ENCODE measurements at regions not wholly inside any gene's neighbourhood (a gene's known extent, or its start where the extent isn't known, plus 50 kb on each side); places are given as distances from the start of the nearest gene placed in this dataset.

DNA sequence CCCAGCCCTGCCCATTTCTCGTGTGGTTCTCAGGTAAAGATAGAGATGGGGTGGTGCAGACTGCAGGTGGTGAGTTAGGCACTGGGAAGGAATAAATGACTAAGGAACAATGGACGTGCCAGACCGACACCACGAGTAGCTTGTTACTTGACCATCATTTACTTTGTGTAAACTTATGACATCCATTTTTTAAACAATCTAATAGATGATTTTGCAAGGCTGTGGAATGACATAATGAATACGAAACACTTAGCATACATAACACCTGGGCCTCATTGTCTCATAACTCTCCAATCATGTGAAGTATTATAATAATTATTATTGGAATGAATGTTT is 137.3 kb upstream of the CPEB2 start:
- no peak for FAIRE-seq
- no peak overlapping the region for H3K27ac ChIP-seq (ENCODE audit: control insufficient read depth, insufficient read depth, low read length)
- H2AFZ ChIP-seq (ENCODE audit: control insufficient read depth, low read length) = no peak overlapping the region
- no peaks in the 10 kb centered on the region for H3K79me2 ChIP-seq (ENCODE audit: control insufficient read depth, insufficient read depth, low read length)
- no peak overlapping the region for H3K9ac ChIP-seq (ENCODE audit: control insufficient read depth, extremely low read depth, insufficient read depth, low read length)
- no peaks in the 10 kb centered on the region for H3K36me3 ChIP-seq (ENCODE audit: control insufficient read depth in 2 of 2, extremely low read depth in 1 of 2, insufficient read depth in 2 of 2, low read length in 2 of 2)
- H3K4me3 ChIP-seq (ENCODE audit: control insufficient read depth in 2 of 3, extremely low read depth in 1 of 3, insufficient read depth in 2 of 3, low read depth in 1 of 3, low read length in 3 of 3) = no peak overlapping the region
- no peak for DNase-seq (ENCODE audit: low read depth, low spot score)
- no peaks in the 10 kb centered on the region for H4K20me1 ChIP-seq (ENCODE audit: control insufficient read depth, extremely low read depth, insufficient read depth, low read length)
- H3K4me2 ChIP-seq (ENCODE audit: control insufficient read depth, extremely low read depth, insufficient read depth, low read depth, low read length) = no peak overlapping the region
- H3K9me1 ChIP-seq (ENCODE audit: control insufficient read depth, extremely low read depth, insufficient read depth, low read length) = no peaks in the 10 kb centered on the region
- H3K4me1 ChIP-seq (ENCODE audit: control insufficient read depth, extremely low read depth, insufficient read depth, low read length) = no peaks in the 10 kb centered on the region
- TF ChIP-seq, protein P1, sequence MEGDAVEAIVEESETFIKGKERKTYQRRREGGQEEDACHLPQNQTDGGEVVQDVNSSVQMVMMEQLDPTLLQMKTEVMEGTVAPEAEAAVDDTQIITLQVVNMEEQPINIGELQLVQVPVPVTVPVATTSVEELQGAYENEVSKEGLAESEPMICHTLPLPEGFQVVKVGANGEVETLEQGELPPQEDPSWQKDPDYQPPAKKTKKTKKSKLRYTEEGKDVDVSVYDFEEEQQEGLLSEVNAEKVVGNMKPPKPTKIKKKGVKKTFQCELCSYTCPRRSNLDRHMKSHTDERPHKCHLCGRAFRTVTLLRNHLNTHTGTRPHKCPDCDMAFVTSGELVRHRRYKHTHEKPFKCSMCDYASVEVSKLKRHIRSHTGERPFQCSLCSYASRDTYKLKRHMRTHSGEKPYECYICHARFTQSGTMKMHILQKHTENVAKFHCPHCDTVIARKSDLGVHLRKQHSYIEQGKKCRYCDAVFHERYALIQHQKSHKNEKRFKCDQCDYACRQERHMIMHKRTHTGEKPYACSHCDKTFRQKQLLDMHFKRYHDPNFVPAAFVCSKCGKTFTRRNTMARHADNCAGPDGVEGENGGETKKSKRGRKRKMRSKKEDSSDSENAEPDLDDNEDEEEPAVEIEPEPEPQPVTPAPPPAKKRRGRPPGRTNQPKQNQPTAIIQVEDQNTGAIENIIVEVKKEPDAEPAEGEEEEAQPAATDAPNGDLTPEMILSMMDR (optimal IDR thresholded peaks at IDR 0.05 in 1 of 3, IDR thresholded peaks at IDR 0.05 in 1 of 3, conservative IDR thresholded peaks at IDR 0.05 in 1 of 3; ENCODE audit: extremely low read depth in 1 of 3, insufficient read depth in 2 of 3, low read length in 3 of 3) = no peak
- TF ChIP-seq EZH2 (IDR thresholded peaks at IDR 0.05; ENCODE audit: low read length) = no peak
- no peaks in the 10 kb centered on the region for H3K9me3 ChIP-seq (ENCODE audit: control insufficient read depth, low read depth, low read length)
- dilution Hi-C loops (cut with MboI; ENCODE audit: extremely low pct_ligation_motif_present, low sequenced_read_pairs) = no loop called here
- H3K27me3 ChIP-seq (ENCODE audit: control insufficient read depth, extremely low read depth, insufficient read depth, low read length) = no peaks in the 10 kb centered on the region

GRCh38 chr4:14865804-14866203 is 136.5 kb upstream of the CPEB2 start:
- Histone ChIP-seq H3K4me2 (ENCODE audit: control insufficient read depth, extremely low read depth, insufficient read depth, low read depth, low read length) (no peak overlapping the region), H3K4me1 (ENCODE audit: control insufficient read depth, extremely low read depth, insufficient read depth, low read length) (peaks cover under 1% of the 10 kb centered on the region), H3K36me3 (ENCODE audit: control insufficient read depth in 2 of 2, extremely low read depth in 1 of 2, insufficient read depth in 2 of 2, low read length in 2 of 2) (no peaks in the 10 kb centered on the region), H3K79me2 (ENCODE audit: control insufficient read depth, insufficient read depth, low read length) (no peaks in the 10 kb centered on the region), H3K27ac (ENCODE audit: control insufficient read depth, insufficient read depth, low read length) (no peak overlapping the region), H3K9me1 (ENCODE audit: control insufficient read depth, extremely low read depth, insufficient read depth, low read length) (no peaks in the 10 kb centered on the region), H4K20me1 (ENCODE audit: control insufficient read depth, extremely low read depth, insufficient read depth, low read length) (no peaks in the 10 kb centered on the region), H3K4me3 (ENCODE audit: control insufficient read depth in 2 of 3, extremely low read depth in 1 of 3, insufficient read depth in 2 of 3, low read depth in 1 of 3, low read length in 3 of 3) (no peak overlapping the region), H3K9me3 (ENCODE audit: control insufficient read depth, low read depth, low read length) (no peaks in the 10 kb centered on the region), H3K27me3 (ENCODE audit: control insufficient read depth, extremely low read depth, insufficient read depth, low read length) (no peaks in the 10 kb centered on the region), H2AFZ (ENCODE audit: control insufficient read depth, low read length) (no peak overlapping the region), H3K9ac (ENCODE audit: control insufficient read depth, extremely low read depth, insufficient read depth, low read length) (no peak overlapping the region)
- dilution Hi-C loops (cut with MboI; ENCODE audit: extremely low pct_ligation_motif_present, low sequenced_read_pairs) = no loop called here
- TF ChIP-seq EZH2 (IDR thresholded peaks at IDR 0.05; ENCODE audit: low read length) = no peak
- TF ChIP-seq, protein P1 (optimal IDR thresholded peaks at IDR 0.05 in 1 of 3, IDR thresholded peaks at IDR 0.05 in 1 of 3, conservative IDR thresholded peaks at IDR 0.05 in 1 of 3; ENCODE audit: extremely low read depth in 1 of 3, insufficient read depth in 2 of 3, low read length in 3 of 3) = no peak
- FAIRE-seq (no peak), DNase-seq (ENCODE audit: low read depth, low spot score) (no peak)
